Right lung (tissue), 2 donors: ENCODE measurements at regions not wholly inside any gene's neighbourhood (a gene's known extent, or its start where the extent isn't known, plus 50 kb on each side); places are given as distances from the start of the nearest gene placed in this dataset.
"Not testable (repeated sequence)": the region's sequence is repeated elsewhere in the genome, so short reads cannot be mapped to it uniquely, and the experiment has no call there.

Experiments
- DNase-seq, 2 donors: peaks; one replicate each; pipeline ENCODE4 v3.0.0-alpha.2; 2013

DNA sequence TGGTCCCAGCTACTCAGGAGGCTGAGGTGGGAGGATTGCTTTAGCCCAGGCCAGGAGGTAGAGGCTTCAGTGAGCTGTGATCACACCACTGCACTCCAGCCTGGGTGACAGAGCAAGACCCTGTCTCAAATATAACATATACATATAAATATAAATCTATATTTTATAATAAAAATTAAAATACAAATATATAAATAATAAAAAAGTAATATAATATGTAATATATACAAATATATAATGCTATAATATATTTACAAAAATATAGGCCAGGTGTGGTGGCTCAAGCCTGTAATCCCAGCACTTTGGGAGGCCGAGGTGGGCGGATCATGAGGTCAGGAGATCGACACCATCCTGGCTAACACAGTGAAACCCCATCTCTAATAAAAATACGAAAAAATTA is 131.4 kb downstream of the MFAP3L start:
- not testable (repeated sequence) for DNase-seq

DNA sequence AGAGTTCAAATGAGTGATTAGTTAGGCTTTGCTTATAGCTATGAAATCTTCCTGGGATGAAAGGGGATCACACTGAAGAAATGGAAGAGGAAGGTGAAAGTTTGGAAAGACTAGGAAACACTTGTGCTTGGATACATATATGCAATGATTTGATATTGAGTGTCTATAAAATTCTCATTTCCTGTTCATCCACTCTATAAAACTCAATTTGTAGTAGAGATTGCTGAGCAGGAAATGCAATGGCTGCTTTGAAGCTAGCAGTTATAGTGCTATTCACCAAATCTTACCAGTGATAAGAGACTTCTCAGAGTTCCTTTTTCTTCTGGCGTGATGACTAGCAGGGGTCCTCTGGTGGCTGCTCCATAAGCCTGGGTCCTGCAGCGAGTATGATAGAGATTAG is 128.1 kb upstream of the HPF1 start:
- DNase-seq, result no peak

DNA sequence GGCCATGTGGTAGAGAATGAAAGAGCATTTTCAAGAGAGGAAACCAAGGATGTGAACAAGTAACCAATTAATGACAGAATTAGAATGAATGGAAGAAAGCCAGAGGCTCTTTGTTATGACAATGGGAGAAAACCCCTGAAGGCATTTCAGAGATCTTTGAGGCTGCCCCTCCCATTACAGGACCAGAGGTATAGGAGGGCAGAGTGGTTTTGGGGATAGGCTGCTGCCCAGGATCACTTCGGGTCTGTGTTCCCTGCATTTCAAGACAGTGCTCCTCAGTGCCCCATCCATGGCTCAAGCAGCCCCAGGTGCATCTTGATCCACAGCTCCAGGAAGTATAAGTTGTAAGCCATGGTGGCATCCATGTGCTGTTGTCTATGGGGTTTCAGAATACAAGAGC is 124.0 kb upstream of the HPF1 start:
- DNase-seq, result no peak

DNA sequence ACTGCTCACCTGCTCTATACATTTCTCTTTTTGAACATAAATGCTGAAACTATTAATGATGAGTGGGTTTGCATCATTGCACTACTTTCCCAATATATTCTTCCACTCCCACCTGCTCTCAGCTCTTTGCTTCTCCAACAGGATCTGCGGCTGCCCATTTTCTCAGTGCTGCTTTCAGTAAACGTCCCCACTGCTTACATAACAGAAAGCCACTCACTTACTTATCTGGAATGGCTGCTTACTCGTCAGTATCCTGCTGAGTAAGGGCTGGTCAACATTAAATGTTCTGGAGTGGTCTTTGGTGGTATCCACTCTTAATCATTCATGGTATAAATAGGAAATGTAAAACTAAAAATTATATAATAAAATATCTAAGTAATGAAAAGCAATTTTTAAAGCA is 112.8 kb upstream of the HPF1 start:
- no peak for DNase-seq

DNA sequence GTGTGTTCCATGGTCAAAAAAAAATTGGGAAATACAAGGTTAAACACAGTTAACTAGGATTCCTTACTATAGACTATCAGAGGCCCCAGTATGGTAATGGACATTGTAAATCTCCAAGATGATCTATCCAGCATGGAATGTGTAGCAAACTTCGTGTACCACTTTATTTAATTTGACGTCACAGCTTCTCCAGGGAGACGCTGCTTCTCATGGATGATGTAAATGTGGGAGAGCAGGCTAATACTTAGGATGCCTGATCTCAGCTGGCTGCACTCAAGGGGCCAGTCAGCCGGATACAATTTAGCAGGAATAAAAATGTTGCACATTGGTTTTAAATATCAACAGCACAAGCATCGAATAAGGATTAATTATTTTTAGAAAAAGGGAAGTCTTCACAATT is 111.7 kb upstream of the HPF1 start:
- DNase-seq, result no peak

DNA sequence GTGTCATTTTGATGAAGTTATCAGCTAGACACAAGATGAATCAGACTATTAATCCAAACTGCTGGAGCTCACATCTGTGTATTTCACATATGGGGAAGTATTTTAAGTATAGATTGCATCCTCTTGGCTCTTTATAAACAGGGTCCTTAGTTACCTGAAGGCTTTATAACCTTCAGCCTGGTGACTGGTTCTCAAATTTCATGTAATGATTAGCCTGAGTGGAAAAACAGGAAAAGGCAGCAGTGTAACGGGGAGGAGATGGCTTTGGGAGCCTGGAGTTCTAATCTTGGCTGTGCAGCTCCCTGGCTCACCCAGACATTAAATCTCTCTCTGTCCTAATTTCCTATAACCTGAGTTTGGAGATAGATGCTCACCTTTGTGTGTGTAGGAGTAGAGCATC is 103.8 kb upstream of the HPF1 start:
- peak; percentile 2 to 8 for DNase-seq

DNA sequence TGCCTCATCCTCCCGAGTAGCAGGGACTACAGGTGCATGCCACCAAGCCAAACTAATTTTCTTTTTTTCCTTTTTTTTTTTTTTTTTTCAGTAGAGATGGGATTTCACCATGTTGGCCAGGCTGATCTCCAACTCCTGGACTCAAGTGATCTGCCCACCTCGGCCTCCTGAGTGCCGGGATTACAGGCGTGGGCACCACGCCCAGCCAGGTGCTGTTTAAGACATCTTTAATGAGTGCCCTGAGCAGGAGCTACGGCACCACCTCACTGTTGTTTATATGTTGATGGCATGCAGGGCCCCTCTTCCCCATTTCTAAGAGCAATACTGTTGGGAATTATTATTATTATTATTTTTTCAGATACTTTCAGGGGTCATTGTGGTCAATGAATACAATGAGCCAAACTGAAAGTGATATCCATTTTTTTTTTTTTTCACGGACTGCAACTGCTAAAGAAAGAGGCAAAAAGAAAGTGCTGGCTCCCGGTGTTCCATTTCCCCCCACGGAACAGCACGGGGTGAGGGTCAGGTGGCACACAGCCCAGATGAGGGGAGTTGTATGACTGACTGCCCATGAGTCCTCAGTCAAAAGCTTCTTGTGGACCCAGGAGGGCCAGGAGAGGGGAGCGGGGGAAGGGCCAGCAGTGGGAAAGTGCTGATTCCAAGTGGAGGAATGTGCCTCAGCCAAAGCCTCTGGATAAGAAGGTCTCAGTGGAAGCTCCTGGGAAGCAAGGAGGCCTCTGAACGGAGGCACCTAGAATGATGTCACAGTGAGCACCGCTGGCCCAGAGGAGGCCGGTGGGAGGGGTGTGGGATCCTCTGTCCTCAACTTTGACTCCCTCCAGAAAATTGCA is 101.8 kb upstream of the HPF1 start:
- DNase-seq, result no peak

DNA sequence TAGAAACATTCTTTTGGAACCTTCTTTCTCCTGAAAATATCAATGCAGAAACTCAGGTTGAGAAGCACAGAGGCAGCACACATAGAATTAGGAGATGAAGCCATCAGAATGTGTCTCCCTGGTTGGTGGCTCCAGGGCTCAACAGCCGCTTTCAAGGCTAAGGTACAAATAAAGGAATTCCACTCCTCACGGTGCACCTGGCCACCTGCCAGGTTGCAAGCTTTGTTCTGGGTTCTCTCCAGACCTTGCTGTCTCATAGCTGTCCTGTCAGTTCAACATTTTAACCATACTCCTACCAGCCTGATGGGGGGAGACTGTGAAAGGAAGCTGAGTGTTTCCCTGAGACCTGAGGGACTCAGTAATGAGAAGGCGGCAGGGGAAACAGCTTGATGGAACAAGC is 96.3 kb upstream of the HPF1 start:
- no peak for DNase-seq

DNA sequence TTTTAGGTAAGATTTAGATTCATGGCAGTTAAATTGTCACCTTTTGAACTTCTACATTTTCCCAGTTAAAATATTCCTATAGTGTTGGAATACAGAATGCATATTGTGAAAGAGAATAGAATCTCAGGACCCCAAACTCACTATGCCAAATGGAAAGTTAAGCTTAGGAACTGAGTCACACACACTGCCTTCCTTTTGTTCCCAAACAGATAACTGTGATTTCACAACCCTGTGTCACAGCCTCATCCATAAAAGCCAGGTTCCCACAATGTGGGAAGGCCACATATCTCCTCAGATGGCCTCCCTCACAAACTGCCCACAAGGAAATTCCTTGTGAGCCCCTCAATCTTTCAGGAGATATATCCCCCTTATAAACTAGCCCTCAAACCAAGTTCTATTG is 94.7 kb upstream of the HPF1 start:
- DNase-seq, result no peak

DNA sequence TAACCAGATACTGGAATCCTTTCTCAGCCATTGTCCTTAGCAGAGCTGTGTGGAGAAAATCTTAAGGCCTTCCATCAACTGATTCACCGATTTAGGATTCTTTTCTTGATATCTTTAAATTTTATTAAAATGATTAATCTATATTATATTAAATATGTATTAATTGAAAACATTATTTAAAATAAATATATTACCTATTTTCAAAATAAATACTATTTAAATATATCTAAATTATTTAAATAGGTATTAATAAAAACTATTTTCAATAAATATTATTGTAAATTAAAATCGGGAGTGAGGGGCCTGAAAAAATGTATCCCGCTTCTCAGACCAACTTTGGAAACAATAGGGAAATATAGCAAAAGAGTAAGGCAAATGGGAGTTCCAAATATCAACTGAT is 94.0 kb upstream of the HPF1 start:
- no peak for DNase-seq

DNA sequence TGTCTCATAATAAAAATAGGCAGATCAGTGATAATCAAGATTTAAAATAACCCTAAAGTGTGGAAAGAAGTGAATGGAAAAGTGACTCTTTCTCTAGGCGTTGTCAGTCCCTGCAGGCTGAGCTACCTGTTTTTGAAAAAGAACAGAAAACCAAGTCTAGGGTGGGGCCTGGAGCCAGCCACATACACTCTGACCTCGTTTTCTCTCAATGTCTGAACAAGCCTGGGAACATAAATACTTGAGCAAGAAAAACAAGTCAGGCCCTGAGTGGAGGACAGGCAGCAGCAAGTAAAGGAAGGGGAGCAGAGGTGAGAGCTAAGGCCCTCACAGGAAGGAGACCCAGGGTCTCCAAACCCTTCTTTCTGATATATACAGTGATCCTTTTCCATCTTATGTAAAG is 91.7 kb upstream of the HPF1 start:
- no peak for DNase-seq

DNA sequence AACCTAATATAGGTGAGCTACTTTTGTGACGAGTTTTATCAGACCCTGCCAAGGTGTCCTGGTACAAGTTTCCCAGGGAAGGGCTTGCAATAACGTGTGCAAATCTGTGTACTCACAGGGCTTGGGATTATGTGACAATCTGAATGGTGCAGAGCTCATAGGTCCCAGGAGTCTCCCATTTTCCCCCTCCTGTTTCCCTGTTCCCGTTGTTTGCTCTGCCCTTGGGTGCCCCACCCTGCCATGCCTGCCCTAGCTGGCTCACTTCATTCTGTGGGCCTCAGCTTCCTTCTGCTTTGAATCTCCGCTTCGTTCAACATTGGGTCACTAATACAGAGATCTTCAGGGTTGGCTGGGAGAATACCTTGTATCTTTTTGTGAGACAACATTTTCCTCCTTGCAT is 90.3 kb upstream of the HPF1 start:
- no peak for DNase-seq

DNA sequence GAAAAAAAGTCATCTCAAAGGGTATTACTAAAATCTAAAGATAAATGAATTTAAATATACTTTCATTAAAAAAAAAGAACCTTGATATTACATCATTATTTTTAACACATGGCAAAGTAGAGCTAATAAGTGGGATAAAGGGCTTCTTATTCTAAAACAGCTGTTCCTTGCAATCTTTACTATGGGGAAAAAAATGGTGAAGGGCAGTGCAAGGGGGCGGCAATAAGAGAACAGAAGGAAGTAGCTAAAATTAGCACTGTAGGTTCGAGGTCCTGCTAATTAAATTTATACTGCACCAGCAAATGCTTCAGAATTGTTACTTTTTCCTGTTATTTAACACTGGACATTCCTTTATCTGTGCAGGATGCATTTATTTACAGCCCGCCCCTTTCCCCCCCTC is 89.4 kb upstream of the HPF1 start:
- no peak for DNase-seq

DNA sequence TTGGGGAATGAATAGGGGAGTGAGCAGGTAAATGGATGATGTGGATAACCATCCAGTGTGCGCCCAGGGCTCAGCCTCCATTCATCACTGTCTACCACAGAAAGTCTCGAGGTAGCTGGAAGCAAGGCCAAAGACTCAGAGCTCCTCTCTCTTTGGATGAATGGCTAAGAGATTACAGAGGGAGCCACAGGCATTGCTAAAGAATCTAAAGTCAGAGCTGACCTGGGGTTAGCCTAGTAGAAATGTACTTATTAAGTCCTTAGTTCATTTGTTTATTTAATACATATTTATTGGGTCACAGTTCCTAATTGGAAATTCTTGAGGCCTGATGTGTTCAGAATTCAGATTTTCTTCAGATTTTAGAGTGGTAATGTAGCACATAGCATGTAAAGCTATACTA is 88.7 kb upstream of the HPF1 start:
- no peak for DNase-seq

DNA sequence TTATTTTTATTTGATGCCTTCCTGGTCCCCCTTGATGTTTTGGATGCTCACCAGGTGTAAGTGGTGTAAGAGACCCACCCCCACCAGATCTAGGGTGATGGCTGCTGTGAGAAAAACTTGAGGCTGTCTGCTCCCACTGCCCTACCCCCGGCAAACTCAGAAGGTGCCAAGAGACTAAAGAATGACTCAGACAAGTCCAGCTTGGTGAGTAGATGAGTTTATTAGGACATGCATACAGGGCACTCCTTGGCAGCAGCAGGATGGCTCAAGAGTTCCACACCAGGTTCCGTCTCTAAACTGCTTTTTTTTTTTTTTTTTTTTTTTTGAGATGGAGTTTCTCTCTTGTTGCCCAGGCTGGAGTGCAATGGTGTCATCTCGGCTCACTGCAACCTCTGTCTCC is 84.0 kb upstream of the HPF1 start:
- DNase-seq, result no peak

DNA sequence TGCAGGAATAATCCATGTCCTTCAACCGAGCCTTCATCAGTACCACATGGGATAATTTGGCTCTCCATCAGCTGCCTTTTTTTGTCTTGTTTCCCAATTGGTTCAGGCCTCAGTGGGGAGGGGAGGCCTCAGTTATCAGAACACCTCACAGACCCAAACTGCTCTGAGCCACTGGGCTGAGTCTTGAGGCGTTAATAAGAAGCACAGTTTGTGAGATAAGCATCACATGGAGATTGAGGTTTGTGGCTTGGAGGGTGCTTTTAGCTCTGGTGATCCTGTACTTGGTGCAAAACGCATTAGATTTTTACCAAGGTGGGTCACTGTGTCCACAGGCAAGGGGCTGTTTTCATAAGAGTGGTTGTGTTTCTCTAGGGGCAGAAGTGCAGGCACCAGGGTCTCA is 82.8 kb upstream of the HPF1 start:
- DNase-seq, result no peak

DNA sequence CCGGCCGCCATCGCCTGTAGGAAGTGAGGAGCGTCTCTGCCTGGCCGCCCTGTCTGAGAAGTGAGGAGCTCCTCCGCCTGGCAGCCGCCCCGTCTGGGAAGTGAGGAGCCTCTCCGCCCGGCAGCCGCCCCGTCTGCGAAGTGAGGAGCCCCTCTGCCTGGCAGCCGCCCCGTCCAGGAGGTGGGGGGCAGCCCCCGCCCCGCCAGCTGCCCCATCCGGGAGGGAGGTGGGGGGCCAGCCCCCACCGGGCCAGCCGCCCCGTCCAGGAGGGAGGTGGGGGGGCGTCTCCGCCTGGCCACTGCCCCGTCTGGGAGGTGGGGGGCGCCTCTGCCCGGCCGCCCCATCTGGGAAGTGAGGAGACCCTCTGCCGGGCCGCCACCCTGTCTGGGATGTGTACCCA is 70.6 kb upstream of the HPF1 start:
- not testable (repeated sequence) for DNase-seq

DNA sequence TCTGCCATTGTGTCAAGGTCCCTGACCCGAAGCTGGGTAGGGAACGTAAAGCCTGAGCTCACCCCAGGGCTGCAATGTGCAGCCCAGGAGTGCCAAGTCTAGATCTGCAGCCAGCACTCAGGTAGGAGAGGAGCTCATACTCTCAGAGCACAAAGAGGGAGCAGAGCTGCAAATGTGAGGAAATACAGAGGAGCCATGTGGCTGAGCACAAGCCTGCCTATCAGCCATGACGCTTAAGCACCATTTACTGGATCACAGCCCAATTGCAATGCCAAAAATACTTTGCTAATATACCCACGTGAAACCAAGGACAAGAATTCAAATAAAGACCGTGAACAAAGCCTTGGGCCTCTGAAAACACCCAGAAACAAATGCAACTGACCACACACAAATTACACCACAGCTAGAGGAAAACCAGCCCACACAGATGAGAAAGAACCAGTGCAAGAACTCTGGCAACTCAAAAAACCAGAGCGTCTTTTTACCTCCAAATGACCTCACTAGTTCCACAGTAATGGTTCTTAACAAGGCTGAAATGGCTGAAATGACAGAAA is 69.0 kb upstream of the HPF1 start:
- DNase-seq, result no peak

DNA sequence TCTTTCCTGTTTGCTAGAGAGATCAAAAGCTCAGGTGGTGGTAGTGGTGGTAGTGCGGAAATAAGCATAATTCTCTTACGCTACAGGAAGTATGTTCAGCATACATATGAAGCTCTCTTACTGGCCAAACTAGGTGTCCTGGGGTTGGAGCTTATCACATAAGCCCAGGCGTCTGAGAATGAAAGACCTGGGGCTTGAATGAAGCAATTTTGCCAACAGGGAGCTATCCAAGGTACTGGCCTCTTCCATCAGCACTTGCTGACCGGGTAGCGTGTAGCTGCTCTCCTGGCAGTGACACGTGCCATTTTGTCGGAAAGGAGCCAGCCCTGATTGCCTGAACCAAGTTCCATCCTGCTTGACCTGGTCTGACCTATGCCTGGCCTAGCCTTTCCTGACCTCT is 65.9 kb upstream of the HPF1 start:
- peak; percentile 54 to 70 for DNase-seq

DNA sequence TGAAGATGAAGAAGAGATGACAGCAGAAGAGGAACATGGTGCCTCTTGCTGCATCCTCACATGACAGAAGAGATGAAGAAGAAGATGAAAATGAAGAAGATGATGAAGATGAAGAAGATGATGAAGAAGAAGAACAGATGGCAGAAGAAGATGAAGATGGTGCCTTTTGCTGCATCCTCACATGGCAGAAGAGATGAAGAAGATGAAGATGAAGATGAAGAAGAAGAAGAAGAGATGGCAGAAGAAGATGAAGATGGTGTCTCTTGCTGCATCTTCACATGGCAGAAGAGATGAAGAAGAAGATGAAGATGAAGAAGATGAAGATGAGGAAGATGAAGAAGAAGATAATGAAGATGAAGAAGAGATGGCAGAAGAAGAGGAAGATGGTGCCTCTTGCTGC is 63.7 kb upstream of the HPF1 start:
- no peak for DNase-seq

DNA sequence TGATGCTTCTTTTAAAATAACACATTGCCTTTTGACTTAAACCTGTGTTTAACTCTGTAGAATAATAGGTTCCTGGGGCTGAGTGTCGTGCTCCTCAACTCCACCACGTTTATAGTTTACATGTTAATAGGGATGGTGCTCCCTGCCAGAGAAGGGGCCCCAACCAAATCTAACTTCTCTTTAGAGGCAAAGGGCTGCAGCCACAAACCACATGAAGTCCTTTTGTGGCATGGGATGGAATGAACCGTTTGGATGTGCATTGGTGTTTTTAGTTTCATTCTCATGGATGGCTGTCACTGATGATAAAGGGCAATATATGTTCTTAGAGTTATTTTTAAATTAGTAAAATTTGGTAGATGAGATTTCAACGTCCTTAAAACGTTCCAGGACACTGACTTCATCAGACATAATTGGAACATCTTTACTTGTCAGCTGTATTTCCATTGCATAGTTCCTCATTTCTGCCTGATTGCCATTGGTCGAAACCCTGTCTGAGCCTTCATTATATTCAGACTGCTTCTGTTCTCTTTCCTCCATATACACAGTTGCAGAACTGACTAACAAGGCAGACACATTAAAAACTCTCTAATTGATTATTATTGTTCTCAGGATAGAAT is 60.4 kb upstream of the HPF1 start:
- DNase-seq, result no peak

DNA sequence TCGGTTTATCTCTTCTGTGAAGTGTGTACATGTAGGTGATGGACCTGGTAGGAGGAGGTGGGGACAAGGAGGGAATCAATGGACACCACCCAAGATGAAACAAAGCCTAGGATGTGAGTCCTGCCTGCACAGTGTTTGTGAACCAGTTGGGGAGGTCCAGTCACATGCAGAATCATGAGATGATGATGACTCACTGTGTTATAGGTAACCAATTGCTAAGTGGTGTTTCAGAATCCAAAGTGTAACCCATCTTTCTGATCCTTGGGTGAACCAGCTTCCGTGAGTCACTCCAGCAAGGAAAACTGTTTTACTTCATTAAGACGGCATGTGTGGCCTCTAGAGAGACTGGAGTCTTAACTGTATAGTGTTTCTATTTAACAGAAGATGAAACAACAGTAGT is 57.9 kb upstream of the HPF1 start:
- no peak for DNase-seq

DNA sequence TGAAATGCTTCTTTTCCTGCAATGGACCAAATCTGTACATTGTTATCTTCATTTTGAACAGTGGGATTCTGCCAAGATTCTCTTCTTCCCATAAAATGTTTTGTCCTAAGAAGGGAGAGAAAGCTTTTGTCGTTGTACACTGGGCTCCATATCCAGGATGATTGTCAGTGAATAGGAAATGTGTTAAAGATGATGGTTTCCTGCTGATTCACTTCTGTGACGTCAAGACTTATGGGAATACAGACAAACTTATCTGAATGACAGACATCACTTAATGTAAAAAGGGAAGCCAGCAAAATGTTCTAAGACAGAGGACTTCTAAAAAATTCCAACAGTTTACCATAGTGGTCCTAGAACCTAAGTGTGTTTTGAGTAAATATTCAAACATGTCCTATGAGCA is 53.7 kb upstream of the HPF1 start:
- DNase-seq, result no peak
